HG02798 (cell line): ENCODE measurements at regions not wholly inside any gene's neighbourhood (a gene's known extent, or its start where the extent isn't known, plus 50 kb on each side); places are given as distances from the start of the nearest gene placed in this dataset.
"Not testable (repeated sequence)": the region's sequence is repeated elsewhere in the genome, so short reads cannot be mapped to it uniquely, and the experiment has no call there.

Experiments used
- ATAC-seq: cut with Tn5 transposase; IDR thresholded peaks from one replicate; pipeline ENCODE4 v1.9.1; 2021; ENCODE audit warnings: mild to moderate bottlenecking; ENCODE audit not compliant: unreplicated experiment, poor library complexity

- ATAC-seq = no peak
Measured at GRCh38 chr7:16369855-16370254, 51.5 kb downstream of the CRPPA start.

DNA sequence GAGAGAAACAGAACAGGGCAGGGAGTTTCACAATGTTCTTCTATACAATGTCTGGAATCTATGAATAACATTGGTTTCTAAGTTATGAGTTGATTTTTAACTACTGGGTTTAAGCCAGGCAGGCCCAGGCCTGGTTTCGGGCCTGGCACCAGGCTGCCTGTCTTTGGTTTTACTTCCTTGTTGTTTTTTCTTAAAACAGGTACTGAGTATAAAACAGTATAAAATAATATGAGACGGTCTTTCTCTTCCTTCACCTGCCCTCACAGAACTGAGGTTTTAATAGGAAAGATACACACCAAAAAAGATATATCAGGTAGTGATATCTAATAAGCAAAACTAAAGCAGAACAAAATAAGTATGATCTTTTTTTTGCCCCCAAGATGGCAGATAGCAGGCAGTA, 52.0 kb downstream of the CRPPA start:
- ATAC-seq = not testable (repeated sequence)

GRCh38 chr7:16368885-16369284, 52.5 kb downstream of the CRPPA start:
- ATAC-seq = no peak

DNA sequence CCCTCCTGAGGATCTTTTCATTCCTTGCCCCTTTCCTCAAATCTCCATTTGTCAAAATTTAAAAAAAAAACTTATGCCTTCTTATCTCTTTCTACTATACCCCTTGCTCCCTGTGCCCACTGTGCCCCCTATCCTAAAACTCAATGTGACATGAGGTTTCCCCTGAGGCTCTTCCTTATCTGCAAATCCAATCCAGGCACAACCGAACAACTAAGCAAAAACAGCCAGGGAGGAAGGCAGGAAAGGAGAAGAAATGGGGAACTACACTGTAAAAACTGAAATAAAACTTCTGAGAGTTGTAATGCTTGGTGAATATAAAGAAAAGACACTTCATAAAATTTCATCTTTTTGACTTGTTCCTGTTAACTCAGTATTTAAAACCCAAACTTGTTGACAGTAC, 54.2 kb downstream of the CRPPA start:
- ATAC-seq = no peak

GRCh38 chr7:16365952-16366351, 55.4 kb downstream of the CRPPA start:
- ATAC-seq = peak; percentile 27

DNA sequence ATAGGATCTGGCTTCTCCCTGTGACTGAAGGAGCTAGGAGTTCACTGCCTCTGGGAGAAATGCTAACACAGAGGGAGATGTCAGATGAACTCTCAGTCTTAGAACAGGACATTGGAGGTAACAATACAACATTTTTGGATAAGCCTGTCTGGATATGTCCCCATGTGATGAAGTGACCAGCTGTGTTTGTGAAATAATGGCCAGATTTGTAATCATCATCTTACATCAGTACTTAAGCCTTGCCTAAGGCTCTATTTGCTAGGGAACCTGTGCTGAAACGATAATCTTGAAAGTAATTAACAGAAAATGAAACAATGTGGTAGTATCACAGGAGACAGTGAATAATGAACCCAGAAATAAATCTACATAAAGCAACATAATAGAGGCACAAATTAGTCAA, 56.2 kb downstream of the CRPPA start:
- ATAC-seq = peak; percentile 58

DNA sequence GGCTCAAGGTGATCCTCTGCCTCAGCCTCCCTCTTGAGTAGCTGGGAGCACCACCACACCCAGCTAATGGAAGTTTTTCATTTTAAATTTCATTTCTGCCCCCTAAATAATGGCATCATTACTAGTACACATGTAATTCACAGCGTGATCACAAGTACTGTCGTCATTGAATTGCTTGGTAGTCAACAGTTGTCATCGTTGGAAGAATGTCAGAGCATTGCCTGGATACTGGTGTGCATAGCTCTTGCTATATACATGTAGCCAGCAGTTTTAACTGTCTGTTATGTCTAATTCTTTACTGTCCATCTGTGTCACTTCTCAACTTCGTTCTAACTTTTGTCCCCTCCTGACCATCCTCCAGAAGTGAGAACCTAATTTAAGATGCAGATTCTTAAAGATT, 62.1 kb downstream of the CRPPA start:
- ATAC-seq = no peak

- no peak for ATAC-seq
Measured at GRCh38 chr7:16357921-16358320, 63.4 kb downstream of the CRPPA start.

DNA sequence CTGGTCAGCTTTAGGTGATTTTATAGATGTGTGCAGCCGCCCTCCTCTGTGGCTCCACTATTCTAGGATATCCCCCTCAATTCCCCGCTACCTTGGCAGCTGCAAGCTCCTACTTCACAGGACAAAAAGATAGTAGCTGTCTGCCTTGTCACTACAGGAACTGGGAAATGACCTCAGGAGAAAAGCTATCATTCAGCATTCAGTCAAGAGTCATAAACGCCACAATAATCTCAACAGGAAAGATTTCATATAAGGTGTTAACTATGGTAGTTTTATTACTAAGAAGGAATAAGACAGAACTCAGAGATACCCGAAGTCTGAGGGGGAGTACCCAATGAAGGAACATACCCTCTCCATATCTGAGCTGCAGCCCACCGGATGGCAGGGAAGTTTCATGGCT, 63.9 kb downstream of the CRPPA start:
- ATAC-seq = no peak

DNA sequence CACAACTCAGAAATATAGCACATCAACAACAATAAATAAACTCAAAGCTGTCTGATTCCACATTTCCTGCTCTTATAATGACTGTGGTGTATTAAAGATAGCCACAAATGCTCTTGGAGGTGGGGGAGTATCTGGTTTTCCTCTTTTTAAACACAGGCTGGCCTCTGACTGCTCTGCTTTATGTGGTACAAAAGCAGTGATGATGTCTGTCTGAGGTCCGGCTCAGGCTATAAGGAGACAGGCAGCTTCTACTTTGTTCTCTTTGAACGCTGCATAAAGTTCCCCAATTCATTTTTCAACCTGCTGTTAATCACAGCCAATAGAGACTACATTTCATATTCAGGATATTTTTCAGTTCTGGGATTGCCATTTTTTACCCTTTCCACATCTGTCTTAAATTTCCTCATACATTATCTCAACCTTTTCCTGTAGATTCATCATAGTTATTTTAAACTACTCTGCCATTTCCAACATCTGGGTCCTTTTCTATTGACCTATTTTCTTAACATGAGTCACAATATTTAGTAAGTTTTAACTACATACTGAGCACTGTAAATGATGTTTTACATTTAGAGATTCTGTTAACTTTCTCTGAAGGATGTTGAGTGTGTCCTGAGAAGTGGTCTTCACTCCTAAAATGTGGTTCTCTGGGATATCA, 64.9 kb downstream of the CRPPA start:
- ATAC-seq = no peak

DNA sequence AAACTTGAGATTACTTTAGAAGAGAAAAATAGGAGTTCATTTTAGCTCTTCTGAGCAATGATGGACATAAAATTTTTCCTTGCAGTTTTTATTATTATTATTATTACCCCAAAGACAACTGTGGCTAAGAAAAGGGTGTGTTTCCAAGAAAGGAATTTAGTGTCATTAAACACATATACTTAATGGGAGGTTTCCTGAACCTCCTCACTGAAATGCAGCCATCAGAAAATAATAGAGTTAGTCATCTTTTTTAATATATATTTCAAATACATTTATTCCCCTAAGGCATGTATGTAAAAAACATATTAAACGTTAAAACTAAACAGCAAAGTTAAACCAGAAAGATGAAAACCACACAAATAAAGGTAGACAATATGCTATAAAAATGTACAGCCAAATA, 66.8 kb downstream of the CRPPA start:
- ATAC-seq = no peak

- no peak for ATAC-seq
Measured at GRCh38 chr7:16353226-16353625, 68.1 kb downstream of the CRPPA start.

DNA sequence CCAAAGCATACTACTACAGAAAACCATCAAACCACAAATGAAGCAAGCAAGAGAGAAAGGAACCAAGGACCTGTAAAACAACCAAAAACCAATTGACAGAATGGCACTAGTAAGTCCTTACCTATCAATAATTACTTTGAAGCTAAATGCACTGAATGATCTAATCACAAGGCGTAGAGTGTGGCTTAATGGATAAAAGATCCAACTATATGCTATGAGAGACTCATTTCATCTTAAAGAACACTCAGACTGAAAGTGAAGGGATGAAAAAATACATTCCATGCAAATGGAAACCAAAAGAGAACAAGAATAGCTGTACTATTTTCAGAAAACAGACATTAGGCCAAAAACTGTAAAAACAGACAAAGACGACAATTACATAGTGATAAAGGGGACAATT, 70.7 kb downstream of the CRPPA start:
- ATAC-seq = peak; percentile 34

- ATAC-seq = no peak
Measured at GRCh38 chr7:16348251-16348650, 73.1 kb downstream of the CRPPA start.

DNA sequence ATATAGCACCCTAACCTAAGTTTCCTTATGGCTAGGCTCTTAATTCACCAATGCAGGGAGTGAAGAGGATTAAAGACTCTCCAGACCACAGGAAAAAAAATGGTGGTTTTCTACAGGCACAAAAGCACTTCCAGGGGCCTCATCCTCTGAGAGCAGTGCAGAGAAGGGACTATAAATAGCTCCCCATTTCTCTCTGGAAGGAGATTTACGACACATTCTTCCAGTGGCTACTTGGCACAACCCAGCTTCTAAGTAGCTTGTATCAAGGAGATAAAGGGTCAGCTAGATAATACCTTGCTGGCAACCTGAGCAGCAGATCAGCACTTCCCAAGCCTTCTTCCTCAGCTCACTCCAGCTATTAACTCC, 73.5 kb downstream of the CRPPA start:
- ATAC-seq = no peak

DNA sequence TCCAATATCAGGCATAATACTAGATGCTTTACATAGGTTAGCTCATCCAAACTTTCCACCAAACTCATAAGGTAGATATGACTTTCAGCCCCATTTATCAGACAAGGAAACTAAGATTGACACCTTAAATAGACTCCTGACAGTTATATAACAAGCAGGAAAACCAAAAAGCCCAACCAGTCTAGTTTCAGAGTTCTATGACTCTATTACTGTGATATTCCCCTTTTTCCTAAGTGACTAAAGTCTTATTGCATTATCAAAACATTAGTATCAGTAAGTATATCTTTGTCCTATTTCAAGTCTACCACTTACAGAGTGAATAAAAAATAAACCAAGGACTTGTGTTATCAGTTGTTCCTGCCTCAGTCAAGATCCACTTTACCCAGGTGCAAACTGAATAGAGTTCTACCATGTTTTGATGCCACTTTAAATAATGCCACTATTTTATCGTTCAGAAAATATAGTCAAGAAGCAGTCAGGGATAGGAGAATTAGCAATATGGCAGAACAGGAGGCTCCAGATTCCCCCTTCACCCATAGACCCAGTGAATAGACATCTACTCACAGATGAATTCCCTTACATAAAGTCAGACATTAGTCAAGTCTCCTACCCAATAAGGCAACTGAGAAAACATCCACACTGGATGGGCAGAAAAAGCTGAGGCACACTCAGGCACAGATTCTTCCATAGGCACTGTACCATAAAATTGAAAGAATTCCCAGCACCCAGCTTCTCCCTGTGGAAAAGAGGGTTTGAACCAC, 74.1 kb downstream of the CRPPA start:
- ATAC-seq = no peak

DNA sequence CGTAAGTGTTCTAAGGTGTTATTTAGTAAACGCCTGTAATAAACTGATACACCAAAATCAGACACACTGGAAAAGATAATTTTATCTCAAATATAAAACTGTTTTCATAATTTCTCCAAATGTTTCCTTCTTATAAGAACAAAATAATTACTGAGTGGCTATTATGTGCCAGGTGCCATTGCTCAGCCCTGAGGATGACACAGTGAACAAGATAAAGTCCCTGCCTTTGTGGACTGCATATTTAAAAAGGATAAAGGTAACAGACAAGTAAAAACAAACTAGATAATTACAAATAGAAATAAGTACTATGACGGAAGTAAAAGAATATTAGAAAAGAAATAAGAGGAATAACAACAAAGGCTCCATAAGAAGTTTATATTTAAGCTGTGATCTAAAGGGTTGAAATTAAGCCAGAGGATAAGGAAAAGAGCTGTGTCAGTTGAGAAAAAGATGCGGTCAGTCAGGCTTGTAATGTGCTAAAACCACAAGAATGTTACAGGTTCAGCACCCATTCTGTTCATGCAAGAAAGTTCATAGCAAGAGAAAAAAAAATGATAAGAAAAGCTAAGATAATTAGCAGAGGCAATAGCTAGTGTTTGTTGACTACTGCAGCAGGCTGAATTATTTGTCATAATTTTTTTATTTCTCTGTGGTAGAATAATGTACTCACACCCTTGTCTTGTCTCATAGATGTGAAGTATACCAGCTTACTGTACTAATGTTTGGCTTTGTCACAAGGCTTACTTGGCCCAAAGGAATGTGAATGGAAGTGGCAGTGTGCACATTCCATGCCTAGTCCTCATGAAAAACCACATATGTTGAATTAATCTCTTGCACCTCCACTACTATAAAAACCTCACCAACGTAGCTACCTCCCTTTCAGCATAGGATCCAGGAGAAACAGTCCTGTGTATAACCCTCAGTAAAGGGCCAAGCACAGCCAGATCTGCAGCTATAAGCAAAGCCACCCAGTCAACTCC, 75.1 kb downstream of the CRPPA start:
- peak; percentile 69 for ATAC-seq

- no peak for ATAC-seq
Measured at GRCh38 chr7:16344927-16345326, 76.4 kb downstream of the CRPPA start.

- ATAC-seq = no peak
Measured at GRCh38 chr7:16343612-16344011, 77.7 kb downstream of the CRPPA start.

DNA sequence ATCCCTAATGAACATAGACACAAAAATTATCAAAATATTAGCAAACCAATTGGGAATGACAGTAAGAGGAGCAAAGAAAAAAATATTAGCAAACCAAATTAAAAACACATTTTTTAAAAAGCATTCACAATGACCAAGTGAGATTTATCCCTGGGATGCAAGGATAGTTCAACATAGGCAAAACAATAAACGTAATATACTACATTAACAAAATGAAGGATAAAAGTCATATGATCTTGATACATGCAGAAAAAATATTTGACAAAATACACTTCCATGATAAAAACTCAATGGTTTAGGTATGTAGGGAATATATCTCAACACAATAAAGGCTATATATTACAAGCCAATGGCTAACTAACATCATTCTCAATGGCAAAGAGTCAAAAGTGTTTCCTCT, 83.3 kb downstream of the CRPPA start:
- ATAC-seq = no peak

DNA sequence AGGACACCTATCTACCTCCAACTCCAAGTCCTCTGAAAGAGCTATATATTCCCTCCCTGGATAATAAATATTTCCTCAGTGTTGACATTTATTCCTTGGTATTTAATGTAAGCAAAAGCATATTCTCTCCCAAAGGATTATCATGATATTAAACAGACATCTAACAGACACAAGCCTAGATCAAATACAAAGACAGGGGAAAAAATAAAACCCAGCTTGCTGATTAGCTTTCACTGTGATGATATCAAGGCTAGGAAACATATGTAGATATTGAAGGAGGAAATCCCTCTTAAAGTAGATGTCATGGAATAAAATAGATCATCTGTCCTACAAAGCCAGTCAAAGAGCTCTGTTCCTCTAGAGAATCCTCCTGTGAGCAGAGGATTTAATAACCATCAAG, 95.2 kb downstream of the CRPPA start:
- ATAC-seq = no peak
